Body of pancreas (tissue), 4 donors: ENCODE measurements at regions not wholly inside any gene's neighbourhood (a gene's known extent, or its start where the extent isn't known, plus 50 kb on each side); places are given as distances from the start of the nearest gene placed in this dataset.

ENCODE experiments used
- CTCF ChIP-seq, 7 experiments: fragments of 450-650 bp in 4 of 7; fragments of 200-600 bp in 3 of 7; sonication (generic) in 3 of 7; IDR thresholded peaks; one replicate each; pipeline ENCODE4 v1.5.1; 2016 to 2019; ENCODE audit warnings: antibody characterized with exemption in 7 of 7
- POLR2A ChIP-seq, 3 donors: fragments of 450-650 bp; IDR thresholded peaks; one replicate each; pipeline ENCODE4 v1.6.1; 2016; ENCODE audit warnings: antibody characterized with exemption in 3 of 3, mild to moderate bottlenecking in 2 of 3

- TF ChIP-seq POLR2A (IDR thresholded peaks at IDR 0.05) (no peak), CTCF (IDR thresholded peaks at IDR 0.05) (no peak)
Measured at GRCh38 chr5:15320871-15321270, 179.1 kb upstream of the FBXL7 start.
